Stomach (tissue), 8 donors: ENCODE measurements at regions not wholly inside any gene's neighbourhood (a gene's known extent, or its start where the extent isn't known, plus 50 kb on each side); places are given as distances from the start of the nearest gene placed in this dataset.

ENCODE experiments used
- DNase-seq, 2 donors: peaks; one replicate each; pipeline versions ENCODE4 v3.0.0 to v3.0.0-alpha.2; 2013 to 2019
- H3K27ac ChIP-seq, 5 donors: fragments of 200-600 bp in 4 of 5; sonication (generic) in 4 of 5; one replicate each; pipeline ENCODE4 v1.5.1; 2013 to 2019; ENCODE audit warnings: mild to moderate bottlenecking in 1 of 5, moderate library complexity in 1 of 5
- H3K27me3 ChIP-seq, 3 donors: fragments of 200-600 bp; sonication (generic); one replicate each; pipeline ENCODE4 v1.5.1; 2017 to 2019; ENCODE audit warnings: mixed run types in 1 of 3
- H3K36me3 ChIP-seq, 4 donors: fragments of 200-600 bp; sonication (generic); 1 replicate in 3 of 4; 2 replicates in 1 of 4; pipeline ENCODE4 v1.5.1; 2016 to 2019
- H3K4me1 ChIP-seq, 4 donors: fragments of 200-600 bp; sonication (generic); one replicate each; pipeline ENCODE4 v1.5.1; 2016 to 2019
- H3K4me3 ChIP-seq, 4 donors: fragments of 200-600 bp; sonication (generic) in 3 of 4; one replicate each; pipeline ENCODE4 v1.5.1; 2016 to 2019; ENCODE audit warnings: mild to moderate bottlenecking in 1 of 4
- H3K9me3 ChIP-seq, 4 donors: fragments of 200-600 bp; sonication (generic); one replicate each; pipeline ENCODE4 v1.5.1; 2016 to 2019
- EP300 ChIP-seq: sonication (generic); formaldehyde crosslinking; IDR thresholded peaks from one replicate; pipeline ENCODE4 v1.6.1; 2017; ENCODE audit warnings: antibody characterized with exemption
- POLR2A ChIP-seq, 4 donors: fragments of 450-650 bp; IDR thresholded peaks; one replicate each; pipeline ENCODE4 v1.6.1; 2016; ENCODE audit warnings: antibody characterized with exemption in 4 of 4, control low read depth in 2 of 4, mild to moderate bottlenecking in 1 of 4, moderate library complexity in 1 of 4
- POLR2AphosphoS5 ChIP-seq, 3 donors: sonication (generic); formaldehyde crosslinking; IDR thresholded peaks; one replicate each; pipeline ENCODE4 v1.6.1; 2016; ENCODE audit warnings: antibody characterized with exemption in 3 of 3
- WGBS, 5 donors: extraction: QIAGEN DNeasy Blood & Tissue Kit in 3 of 5; methylation state at CpG; one replicate each; pipeline versions ENCODE4 v1.1.5 to v1.1.7; 2013 to 2018; 5-methylcytosine and 5-hydroxymethylcytosine counted together
- intact Hi-C: fragments of 100-400 bp; cut with DNase I; formaldehyde crosslinking; loops from one replicate; pipeline ENCODE4 v1.15.1; 2023; ENCODE audit warnings: low total_unique reads
- TF ChIP-seq, protein P1 (sequence below), 7 experiments: fragments of 450-650 bp in 4 of 7; fragments of 200-600 bp in 3 of 7; sonication (generic) in 3 of 7; IDR thresholded peaks; one replicate each; pipeline ENCODE4 v1.5.1; 2016 to 2019; ENCODE audit warnings: antibody characterized with exemption in 7 of 7, control low read depth in 2 of 7, mild to moderate bottlenecking in 1 of 7
- donor health status: healthy with polysubstance abuse.
- donor health status: Bipolar disorder and iron deficiency.
- donor health status: healthy.

DNA sequence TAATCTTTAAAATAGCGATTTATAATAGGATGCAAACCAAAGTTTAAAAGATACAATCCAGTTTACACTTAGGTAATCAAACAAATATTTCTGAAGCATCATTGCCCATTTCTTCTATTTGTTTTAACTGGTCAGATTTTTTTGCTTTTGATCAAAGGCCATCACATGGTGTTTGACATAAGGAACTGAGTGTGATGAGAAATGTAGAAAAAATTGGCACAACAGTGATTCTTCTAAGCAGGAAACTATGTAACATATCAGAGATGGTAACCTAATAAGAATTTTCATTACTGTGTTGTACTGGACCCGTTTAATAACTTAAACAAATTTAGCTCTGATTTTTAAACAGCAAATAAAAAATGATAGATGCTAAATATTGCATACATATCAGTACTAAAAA, 644.7 kb upstream of the KLF12 start:
- DNase-seq, result no peak
- no peak for TF ChIP-seq POLR2AphosphoS5 (IDR thresholded peaks at IDR 0.05)
- TF ChIP-seq, protein P1, sequence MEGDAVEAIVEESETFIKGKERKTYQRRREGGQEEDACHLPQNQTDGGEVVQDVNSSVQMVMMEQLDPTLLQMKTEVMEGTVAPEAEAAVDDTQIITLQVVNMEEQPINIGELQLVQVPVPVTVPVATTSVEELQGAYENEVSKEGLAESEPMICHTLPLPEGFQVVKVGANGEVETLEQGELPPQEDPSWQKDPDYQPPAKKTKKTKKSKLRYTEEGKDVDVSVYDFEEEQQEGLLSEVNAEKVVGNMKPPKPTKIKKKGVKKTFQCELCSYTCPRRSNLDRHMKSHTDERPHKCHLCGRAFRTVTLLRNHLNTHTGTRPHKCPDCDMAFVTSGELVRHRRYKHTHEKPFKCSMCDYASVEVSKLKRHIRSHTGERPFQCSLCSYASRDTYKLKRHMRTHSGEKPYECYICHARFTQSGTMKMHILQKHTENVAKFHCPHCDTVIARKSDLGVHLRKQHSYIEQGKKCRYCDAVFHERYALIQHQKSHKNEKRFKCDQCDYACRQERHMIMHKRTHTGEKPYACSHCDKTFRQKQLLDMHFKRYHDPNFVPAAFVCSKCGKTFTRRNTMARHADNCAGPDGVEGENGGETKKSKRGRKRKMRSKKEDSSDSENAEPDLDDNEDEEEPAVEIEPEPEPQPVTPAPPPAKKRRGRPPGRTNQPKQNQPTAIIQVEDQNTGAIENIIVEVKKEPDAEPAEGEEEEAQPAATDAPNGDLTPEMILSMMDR (IDR thresholded peaks at IDR 0.05), result no peak
- no peak for TF ChIP-seq EP300
- TF ChIP-seq POLR2A (IDR thresholded peaks at IDR 0.05), result no peak
- no peaks in the 10 kb centered on the region for H3K4me1 ChIP-seq
- H3K36me3 ChIP-seq, result no peaks in the 10 kb centered on the region
- H3K27ac ChIP-seq, result no peak overlapping the region
- H3K9me3 ChIP-seq, result no peaks in the 10 kb centered on the region
- WGBS, 5 donors, result 59 to 72% (median 67%) methylated on average over 2 of the region's 2 CpGs
- no peaks in the 10 kb centered on the region for H3K27me3 ChIP-seq
- H3K4me3 ChIP-seq, result no peak overlapping the region
- intact Hi-C loops, result no loop called here

DNA sequence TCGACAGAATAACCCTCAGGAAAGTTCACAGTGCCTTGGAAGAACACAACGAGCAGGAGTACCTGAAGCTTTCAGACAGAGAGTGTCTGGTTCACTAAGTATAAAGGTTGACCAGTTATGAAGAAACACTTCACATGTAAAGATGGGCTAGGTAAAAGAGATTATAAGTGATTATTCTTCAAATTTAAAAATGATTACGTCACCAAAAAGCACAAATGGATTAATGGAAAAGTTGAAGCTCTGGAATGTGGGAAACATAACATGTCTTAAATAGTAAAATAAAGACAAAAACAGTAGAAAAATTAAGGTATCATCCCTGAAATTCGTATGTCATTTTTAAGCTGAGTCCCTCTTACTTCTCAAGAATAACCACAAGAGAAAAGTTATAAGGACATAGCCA, 643.9 kb upstream of the KLF12 start:
- WGBS, 5 donors, result 61 to 84% (median 68%) methylated on average over 4 of the region's 4 CpGs
- TF ChIP-seq POLR2AphosphoS5 (IDR thresholded peaks at IDR 0.05), result no peak
- TF ChIP-seq, protein P1 (IDR thresholded peaks at IDR 0.05), result no peak
- TF ChIP-seq POLR2A (IDR thresholded peaks at IDR 0.05), result no peak
- no peak for TF ChIP-seq EP300

DNA sequence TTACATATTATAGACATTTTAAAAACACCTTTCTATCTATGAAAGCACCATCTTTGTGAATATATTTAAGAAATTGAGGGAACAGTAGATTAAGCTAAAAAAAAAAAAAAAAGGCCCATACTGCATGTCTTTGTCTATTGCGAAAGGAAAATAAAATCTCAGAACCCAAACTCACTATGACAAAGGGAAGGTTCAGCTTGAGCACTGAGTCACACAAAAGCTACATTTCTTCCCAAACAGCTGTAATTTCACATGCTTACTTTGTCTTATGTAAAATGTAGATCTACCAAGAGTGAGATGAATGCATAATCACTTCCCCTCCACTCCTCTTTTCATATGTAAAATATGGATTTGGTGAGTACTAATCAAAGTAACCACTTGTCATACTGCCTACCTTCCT, 640.1 kb upstream of the KLF12 start:
- WGBS, 5 donors, result 91 to 95% (median 94%) methylated on average over 1 of the region's 1 CpG
- Histone ChIP-seq H3K27me3 (no peaks in the 10 kb centered on the region), H3K4me1 (no peaks in the 10 kb centered on the region), H3K36me3 (no peaks in the 10 kb centered on the region), H3K27ac (no peak overlapping the region), H3K9me3 (no peaks in the 10 kb centered on the region), H3K4me3 (no peak overlapping the region)
- DNase-seq, result no peak
- intact Hi-C loops, result no loop called here
- TF ChIP-seq, protein P1 (IDR thresholded peaks at IDR 0.05), result no peak
- no peak for TF ChIP-seq POLR2A (IDR thresholded peaks at IDR 0.05)
- no peak for TF ChIP-seq EP300

More for the DNA sequence above, 643.9 kb upstream of the KLF12 start:
- H3K4me3 ChIP-seq, result no peak overlapping the region
- intact Hi-C loops, result no loop called here
- H3K4me1 ChIP-seq, result no peaks in the 10 kb centered on the region
- H3K9me3 ChIP-seq, result no peaks in the 10 kb centered on the region
- H3K27ac ChIP-seq, result no peak overlapping the region
- DNase-seq, result no peak
- H3K27me3 ChIP-seq, result no peaks in the 10 kb centered on the region
- no peaks in the 10 kb centered on the region for H3K36me3 ChIP-seq

DNA sequence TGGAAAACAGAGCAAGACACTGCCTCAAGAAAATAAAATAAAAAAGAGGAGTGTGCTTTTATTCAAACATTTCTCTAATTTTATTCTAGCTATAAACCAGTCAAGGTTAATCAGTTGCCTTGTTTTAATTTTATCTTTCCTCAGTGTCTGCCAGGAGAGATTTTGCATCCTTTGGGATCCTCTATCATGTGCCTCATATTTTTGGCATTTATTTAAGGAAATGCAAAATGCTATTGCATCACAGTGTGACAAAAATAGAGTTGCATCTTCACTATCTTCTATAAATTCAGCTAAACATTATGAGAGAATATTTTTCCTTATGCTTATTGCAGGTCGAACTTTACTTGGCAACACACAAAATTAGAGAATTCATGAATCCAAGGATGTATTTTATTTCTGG, 639.0 kb upstream of the KLF12 start:
- WGBS, 5 donors, result 79 to 96% (median 89%) methylated on average over 1 of the region's 1 CpG

More for the DNA sequence above, 639.0 kb upstream of the KLF12 start:
- peak in 1 of 2 donors; percentile 22 for DNase-seq
- intact Hi-C loops, result no loop called here
- Histone ChIP-seq H3K27ac (no peak overlapping the region), H3K27me3 (no peaks in the 10 kb centered on the region), H3K4me3 (no peak overlapping the region), H3K9me3 (no peaks in the 10 kb centered on the region), H3K4me1 (no peaks in the 10 kb centered on the region), H3K36me3 (no peaks in the 10 kb centered on the region)
- TF ChIP-seq POLR2A (IDR thresholded peaks at IDR 0.05) (no peak), POLR2AphosphoS5 (IDR thresholded peaks at IDR 0.05) (no peak), EP300 (no peak)
- TF ChIP-seq, protein P1 (IDR thresholded peaks at IDR 0.05), result no peak
